Osteocyte (in vitro differentiated cells): ENCODE measurements at regions not wholly inside any gene's neighbourhood (a gene's known extent, or its start where the extent isn't known, plus 50 kb on each side); places are given as distances from the start of the nearest gene placed in this dataset.

ENCODE experiments used
- DNase-seq: peaks from one replicate; pipeline ENCODE4 v3.0.0; 2021; ENCODE audit warnings: mixed read lengths; ENCODE audit not compliant: unreplicated experiment; ENCODE audit errors: extremely low spot score
- H3K27ac Mint-ChIP-seq: one replicate; pipeline ENCODE4 v1.8.0; 2021; ENCODE audit warnings: mild to moderate bottlenecking, mixed read lengths; ENCODE audit not compliant: unreplicated experiment
- H3K27me3 Mint-ChIP-seq: one replicate; pipeline ENCODE4 v1.8.0; 2021; ENCODE audit warnings: mixed read lengths; ENCODE audit not compliant: unreplicated experiment
- H3K36me3 Mint-ChIP-seq: one replicate; pipeline ENCODE4 v1.8.0; 2021; ENCODE audit warnings: mixed read lengths; ENCODE audit not compliant: unreplicated experiment
- H3K4me1 Mint-ChIP-seq: one replicate; pipeline ENCODE4 v1.8.0; 2021; ENCODE audit warnings: mixed read lengths; ENCODE audit not compliant: unreplicated experiment
- H3K4me3 Mint-ChIP-seq: one replicate; pipeline ENCODE4 v1.8.0; 2021; ENCODE audit warnings: mild to moderate bottlenecking, moderate library complexity, mixed read lengths; ENCODE audit not compliant: unreplicated experiment
- H3K9me3 Mint-ChIP-seq: one replicate; pipeline ENCODE4 v1.8.0; 2021; ENCODE audit warnings: mixed read lengths; ENCODE audit not compliant: unreplicated experiment
- TF ChIP-seq, protein P1 (sequence below): fragments of 200-600 bp; sonication (generic); IDR thresholded peaks from 2 replicates; pipeline ENCODE4 v1.5.0; 2021; ENCODE audit warnings: antibody characterized with exemption, mild to moderate bottlenecking, moderate library complexity

DNA sequence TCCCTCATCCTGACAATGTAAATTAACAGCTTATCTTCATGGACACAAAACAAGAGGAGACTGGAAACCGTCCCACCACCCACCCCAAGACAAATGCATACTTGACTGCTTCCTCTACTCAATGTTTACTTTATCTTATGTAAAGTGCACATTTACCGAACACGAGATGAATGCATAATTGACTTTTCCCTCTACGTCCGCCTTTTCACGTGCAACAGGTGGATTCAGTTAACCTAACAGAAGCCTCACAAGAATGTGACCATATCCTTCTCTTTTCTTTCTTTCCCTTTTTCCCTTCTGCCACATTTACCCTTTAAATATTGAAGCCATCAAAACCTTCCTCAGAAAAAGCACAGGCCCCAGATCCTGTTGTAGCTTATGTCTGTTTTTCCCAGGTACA, 468.0 kb downstream of the UQCRFS1 start:
- H3K36me3 Mint-ChIP-seq, result no peaks in the 10 kb centered on the region
- H3K27ac Mint-ChIP-seq, result no peak overlapping the region
- no peak overlapping the region for H3K4me3 Mint-ChIP-seq
- TF ChIP-seq, protein P1, sequence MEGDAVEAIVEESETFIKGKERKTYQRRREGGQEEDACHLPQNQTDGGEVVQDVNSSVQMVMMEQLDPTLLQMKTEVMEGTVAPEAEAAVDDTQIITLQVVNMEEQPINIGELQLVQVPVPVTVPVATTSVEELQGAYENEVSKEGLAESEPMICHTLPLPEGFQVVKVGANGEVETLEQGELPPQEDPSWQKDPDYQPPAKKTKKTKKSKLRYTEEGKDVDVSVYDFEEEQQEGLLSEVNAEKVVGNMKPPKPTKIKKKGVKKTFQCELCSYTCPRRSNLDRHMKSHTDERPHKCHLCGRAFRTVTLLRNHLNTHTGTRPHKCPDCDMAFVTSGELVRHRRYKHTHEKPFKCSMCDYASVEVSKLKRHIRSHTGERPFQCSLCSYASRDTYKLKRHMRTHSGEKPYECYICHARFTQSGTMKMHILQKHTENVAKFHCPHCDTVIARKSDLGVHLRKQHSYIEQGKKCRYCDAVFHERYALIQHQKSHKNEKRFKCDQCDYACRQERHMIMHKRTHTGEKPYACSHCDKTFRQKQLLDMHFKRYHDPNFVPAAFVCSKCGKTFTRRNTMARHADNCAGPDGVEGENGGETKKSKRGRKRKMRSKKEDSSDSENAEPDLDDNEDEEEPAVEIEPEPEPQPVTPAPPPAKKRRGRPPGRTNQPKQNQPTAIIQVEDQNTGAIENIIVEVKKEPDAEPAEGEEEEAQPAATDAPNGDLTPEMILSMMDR, result no peak
- H3K4me1 Mint-ChIP-seq, result no peaks in the 10 kb centered on the region
- peaks cover 27% of the 10 kb centered on the region for H3K27me3 Mint-ChIP-seq
- no peak for DNase-seq
- no peaks in the 10 kb centered on the region for H3K9me3 Mint-ChIP-seq

DNA sequence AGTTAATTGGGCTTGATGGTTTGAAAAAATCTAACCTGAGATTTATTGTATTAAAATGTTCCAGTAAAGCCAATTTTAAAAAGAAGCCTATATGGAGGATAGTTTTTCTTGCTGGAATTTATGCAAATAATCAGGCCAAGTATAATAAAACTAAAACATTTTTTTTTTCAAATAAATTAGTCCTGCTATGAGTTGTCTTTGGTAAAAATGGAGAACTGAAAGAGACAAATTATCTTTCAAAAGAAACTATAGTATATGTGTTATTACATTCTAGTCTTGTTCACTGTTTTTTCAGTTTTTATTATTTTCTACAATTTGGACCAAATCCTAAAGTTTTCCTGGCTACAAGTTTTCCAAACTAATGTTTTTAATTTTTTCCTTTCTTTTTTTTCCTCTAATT, 468.9 kb downstream of the UQCRFS1 start:
- no peak overlapping the region for H3K4me3 Mint-ChIP-seq
- H3K4me1 Mint-ChIP-seq, result no peaks in the 10 kb centered on the region
- TF ChIP-seq, protein P1, result no peak
- peaks cover 28% of the 10 kb centered on the region for H3K27me3 Mint-ChIP-seq
- H3K36me3 Mint-ChIP-seq, result no peaks in the 10 kb centered on the region
- no peaks in the 10 kb centered on the region for H3K9me3 Mint-ChIP-seq
- DNase-seq, result no peak
- no peak overlapping the region for H3K27ac Mint-ChIP-seq

DNA sequence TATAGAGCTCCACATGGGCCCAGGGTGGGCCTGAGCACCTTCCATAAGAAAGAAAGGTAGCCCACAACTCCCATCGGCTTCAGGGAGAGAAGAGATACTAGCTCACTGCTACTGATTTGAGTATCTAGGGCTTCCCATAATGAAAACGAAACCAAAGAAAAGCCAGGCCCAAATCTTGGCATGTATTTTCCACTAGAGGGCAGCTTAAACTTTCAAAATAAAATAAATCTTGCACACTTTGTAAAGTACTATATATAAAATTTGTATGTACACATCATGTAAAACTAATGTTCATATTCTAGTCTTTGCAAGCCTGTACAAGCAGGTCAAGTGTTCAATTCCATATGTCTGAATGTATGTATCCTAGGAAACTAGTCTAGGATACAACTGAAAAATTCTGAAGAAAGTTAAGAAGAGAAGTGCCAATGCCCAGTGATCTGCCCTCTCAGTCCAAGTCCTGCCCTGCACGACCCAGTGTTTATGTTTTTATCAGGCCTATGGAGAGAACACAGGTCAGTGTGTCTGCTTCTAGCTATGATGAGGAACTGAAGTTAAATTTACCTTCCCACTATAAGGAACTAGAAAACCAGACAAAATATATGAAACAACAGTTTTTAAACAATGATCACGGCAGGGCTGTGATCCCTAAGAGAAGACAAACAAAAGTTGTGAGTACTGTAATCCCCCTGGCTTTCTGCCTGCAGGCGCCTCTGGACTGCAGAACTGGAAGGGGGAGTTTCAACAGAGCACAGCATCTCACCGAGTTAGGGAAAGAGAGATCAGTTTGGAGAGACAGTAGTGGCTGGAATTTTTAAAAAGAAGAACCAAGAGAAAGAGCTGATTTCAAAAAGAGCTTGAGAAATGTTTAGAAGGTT, 475.7 kb downstream of the UQCRFS1 start:
- Mint-ChIP-seq H3K4me1 (peaks cover 7% of the 10 kb centered on the region), H3K9me3 (no peaks in the 10 kb centered on the region), H3K27me3 (peaks cover 20% of the 10 kb centered on the region), H3K27ac (no peak overlapping the region), H3K36me3 (no peaks in the 10 kb centered on the region), H3K4me3 (no peak overlapping the region)
- no peak for DNase-seq
- TF ChIP-seq, protein P1, result peak; percentile 73

DNA sequence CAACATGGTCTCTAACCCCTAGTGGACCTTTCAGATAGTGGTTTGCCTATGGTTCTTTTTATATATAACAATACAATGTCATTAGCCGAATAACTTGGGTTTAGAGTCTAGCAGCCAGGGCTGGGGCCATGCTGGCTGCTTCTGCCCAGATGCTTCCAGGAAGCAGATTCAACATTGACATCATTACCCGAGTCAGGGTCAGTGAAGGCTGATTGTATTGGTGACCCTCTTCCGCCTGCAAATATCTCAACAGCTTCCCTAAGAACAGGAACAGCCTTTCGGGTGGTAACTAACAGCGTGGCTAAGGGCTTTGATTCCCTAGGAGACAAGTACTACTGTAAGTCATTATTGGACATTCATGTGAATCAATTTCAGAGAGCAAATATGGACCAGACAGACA, 476.4 kb downstream of the UQCRFS1 start:
- Mint-ChIP-seq H3K27me3 (peaks cover 17% of the 10 kb centered on the region), H3K4me1 (peaks cover 7% of the 10 kb centered on the region), H3K4me3 (no peak overlapping the region), H3K36me3 (no peaks in the 10 kb centered on the region), H3K27ac (no peak overlapping the region), H3K9me3 (no peaks in the 10 kb centered on the region)
- DNase-seq, result no peak
- TF ChIP-seq, protein P1, result no peak

DNA sequence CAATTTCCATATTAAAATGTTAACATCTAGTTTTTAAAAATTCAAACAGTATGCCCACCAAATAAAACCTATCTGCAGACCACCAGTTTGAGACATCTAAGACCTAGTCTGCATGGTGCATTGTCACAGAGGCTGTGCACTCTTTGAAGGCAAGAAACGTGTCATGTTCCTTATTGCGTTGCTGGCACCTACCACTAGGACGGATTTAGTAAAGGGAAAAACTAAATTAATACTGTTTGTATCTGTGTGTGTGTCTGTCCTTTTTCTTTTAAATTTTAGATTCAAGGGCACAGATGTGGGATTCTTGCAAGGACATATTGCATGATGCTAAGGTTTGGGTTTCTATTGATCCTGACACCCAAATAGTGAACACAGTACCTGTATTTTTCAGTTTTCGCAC, 481.4 kb downstream of the UQCRFS1 start:
- H3K27ac Mint-ChIP-seq, result no peak overlapping the region
- TF ChIP-seq, protein P1, result peak; percentile 6
- H3K27me3 Mint-ChIP-seq, result peaks cover 33% of the 10 kb centered on the region
- H3K36me3 Mint-ChIP-seq, result no peaks in the 10 kb centered on the region
- no peak for DNase-seq
- H3K9me3 Mint-ChIP-seq, result no peaks in the 10 kb centered on the region
- no peaks in the 10 kb centered on the region for H3K4me1 Mint-ChIP-seq
- H3K4me3 Mint-ChIP-seq, result no peak overlapping the region
